ENCODE measurements at regions not wholly inside any gene's neighbourhood (a gene's known extent, or its start where the extent isn't known, plus 50 kb on each side); places are given as distances from the start of the nearest gene placed in this dataset.

DNA sequence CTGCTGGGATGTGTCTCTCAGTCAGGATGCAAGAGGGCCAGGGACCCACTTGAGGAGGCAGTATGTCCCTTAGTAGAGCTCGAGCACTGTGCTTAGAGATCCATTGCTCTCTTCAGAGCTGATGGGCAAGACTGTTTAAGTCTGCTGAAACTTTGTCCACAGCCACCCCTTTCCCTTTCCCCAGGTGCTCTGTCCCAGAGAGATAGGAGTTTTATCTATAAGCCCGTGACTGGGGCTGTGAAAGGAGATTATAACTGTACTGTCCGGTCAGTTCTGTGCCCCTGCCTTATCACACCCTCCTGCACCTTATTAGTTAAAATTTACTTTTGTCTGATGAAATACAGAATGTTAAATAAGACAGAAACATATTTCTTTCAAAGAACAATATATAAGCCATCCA lies 378.4 kb downstream of the PABPC4L start:
- DNase-seq, result no peak
- WGBS (ENCODE audit: insufficient coverage, low lambda C conversion rate), result no CpG with 5 or more reads among the region's 3 CpGs
- Histone ChIP-seq H3K27me3 (ENCODE audit: control insufficient read depth, insufficient read depth, low read length) (no peaks in the 10 kb centered on the region), H3K36me3 (ENCODE audit: control insufficient read depth, insufficient read depth, low read length) (no peaks in the 10 kb centered on the region), H3K27ac (ENCODE audit: low read length) (no peak overlapping the region), H3K9me3 (ENCODE audit: control insufficient read depth, low read depth, low read length) (no peaks in the 10 kb centered on the region), H3K4me3 (ENCODE audit: low read length) (no peak overlapping the region), H3K4me1 (ENCODE audit: control insufficient read depth, insufficient read depth, low read length) (no peaks in the 10 kb centered on the region)

DNA sequence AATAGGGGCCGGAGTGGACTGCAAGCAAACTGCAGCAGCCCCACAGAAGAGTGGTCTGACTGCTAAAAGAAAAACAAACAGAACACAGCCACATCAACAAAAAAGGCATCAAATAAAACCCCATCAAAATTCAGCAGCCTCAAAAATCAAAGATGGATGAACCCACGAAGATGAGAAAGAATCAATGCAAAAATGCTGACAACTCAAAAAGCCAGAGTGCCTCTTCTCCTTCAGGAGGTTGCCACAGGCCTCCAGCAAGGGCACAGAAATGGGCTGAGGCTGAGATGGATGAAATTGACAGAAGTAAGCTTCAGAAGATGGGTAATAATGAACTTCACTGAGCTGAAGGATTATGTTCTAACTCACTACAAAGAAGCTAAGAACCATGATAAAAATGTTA lies 388.6 kb downstream of the PABPC4L start:
- Histone ChIP-seq H3K4me1 (ENCODE audit: control insufficient read depth, insufficient read depth, low read length) (no peaks in the 10 kb centered on the region), H3K36me3 (ENCODE audit: control insufficient read depth, insufficient read depth, low read length) (no peaks in the 10 kb centered on the region), H3K27ac (ENCODE audit: low read length) (no peak overlapping the region), H3K27me3 (ENCODE audit: control insufficient read depth, insufficient read depth, low read length) (no peaks in the 10 kb centered on the region), H3K9me3 (ENCODE audit: control insufficient read depth, low read depth, low read length) (no peaks in the 10 kb centered on the region), H3K4me3 (ENCODE audit: low read length) (no peak overlapping the region)
- no peak for DNase-seq
- 86% methylated on average over 1 of the region's 2 CpGs for WGBS (ENCODE audit: insufficient coverage, low lambda C conversion rate)

DNA sequence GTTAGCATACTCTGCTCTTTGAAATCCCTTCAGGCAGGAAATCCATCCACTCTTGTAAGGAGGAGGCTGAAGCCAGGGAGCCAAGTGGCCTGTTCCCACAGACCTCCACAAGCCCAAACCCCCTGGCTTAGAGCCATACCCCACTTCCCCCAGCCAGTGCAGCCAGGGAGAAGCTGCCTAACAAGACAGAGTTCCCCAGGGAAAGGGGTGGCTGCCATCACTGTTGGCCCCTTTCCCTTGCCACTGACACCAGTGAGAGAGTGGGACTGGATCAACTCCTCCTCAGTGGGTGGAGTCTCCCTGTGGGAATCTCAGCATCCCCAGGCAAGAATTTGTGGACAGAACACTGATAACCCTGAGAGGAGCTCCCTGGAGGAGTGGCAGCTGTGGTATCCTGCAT lies 389.4 kb downstream of the PABPC4L start:
- Histone ChIP-seq H3K9me3 (ENCODE audit: control insufficient read depth, low read depth, low read length) (no peaks in the 10 kb centered on the region), H3K27me3 (ENCODE audit: control insufficient read depth, insufficient read depth, low read length) (no peaks in the 10 kb centered on the region), H3K4me1 (ENCODE audit: control insufficient read depth, insufficient read depth, low read length) (no peaks in the 10 kb centered on the region), H3K27ac (ENCODE audit: low read length) (no peak overlapping the region), H3K36me3 (ENCODE audit: control insufficient read depth, insufficient read depth, low read length) (no peaks in the 10 kb centered on the region), H3K4me3 (ENCODE audit: low read length) (no peak overlapping the region)
- no peak for DNase-seq

DNA sequence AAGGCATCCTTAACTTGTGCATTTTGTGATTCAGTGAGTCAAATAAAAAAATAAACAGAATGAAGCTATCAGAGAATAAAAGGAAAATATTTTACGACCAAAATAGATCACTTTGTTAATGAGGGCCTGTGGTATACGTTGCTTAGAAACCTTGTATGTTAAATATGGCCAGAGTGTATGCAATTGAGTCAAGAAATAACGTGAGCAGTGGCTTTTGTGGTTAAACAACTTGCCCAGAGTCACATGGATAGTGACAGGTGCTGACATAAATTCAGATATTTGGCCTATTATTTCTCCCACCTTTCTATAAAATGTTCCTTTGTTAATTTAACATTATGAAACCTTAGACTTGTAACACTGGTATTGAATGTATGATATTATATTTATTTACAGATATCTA lies 393.4 kb downstream of the PABPC4L start:
- H3K36me3 ChIP-seq (ENCODE audit: control insufficient read depth, insufficient read depth, low read length), result no peaks in the 10 kb centered on the region
- H3K4me3 ChIP-seq (ENCODE audit: low read length), result no peak overlapping the region
- H3K27ac ChIP-seq (ENCODE audit: low read length), result no peak overlapping the region
- no peak for DNase-seq
- H3K9me3 ChIP-seq (ENCODE audit: control insufficient read depth, low read depth, low read length), result no peaks in the 10 kb centered on the region
- WGBS (ENCODE audit: insufficient coverage, low lambda C conversion rate), result 60% methylated on average over 1 of the region's 3 CpGs
- no peaks in the 10 kb centered on the region for H3K27me3 ChIP-seq (ENCODE audit: control insufficient read depth, insufficient read depth, low read length)
- no peaks in the 10 kb centered on the region for H3K4me1 ChIP-seq (ENCODE audit: control insufficient read depth, insufficient read depth, low read length)

DNA sequence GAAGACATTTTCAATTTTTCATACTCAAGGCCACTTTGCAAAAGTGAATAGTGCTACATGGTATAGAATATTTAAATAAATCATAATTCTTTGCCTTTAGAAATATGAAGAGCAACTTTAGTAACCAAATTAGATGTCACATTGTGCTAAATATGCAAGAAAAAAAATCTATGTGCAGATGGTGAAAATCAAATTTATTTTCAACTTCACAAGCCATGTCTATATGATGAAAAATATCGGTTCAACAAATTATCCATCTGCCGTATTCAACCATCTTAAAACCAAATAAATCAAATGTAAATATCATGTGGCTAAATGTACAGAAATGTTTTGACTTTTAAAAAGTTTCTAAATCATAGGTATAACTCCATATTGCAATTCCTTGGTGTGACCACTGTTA lies 398.2 kb downstream of the PABPC4L start:
- DNase-seq, result no peak
- WGBS (ENCODE audit: insufficient coverage, low lambda C conversion rate), result 100% methylated on average over 2 of the region's 2 CpGs
- H3K27me3 ChIP-seq (ENCODE audit: control insufficient read depth, insufficient read depth, low read length), result no peaks in the 10 kb centered on the region
- no peaks in the 10 kb centered on the region for H3K9me3 ChIP-seq (ENCODE audit: control insufficient read depth, low read depth, low read length)
- no peak overlapping the region for H3K27ac ChIP-seq (ENCODE audit: low read length)
- no peaks in the 10 kb centered on the region for H3K36me3 ChIP-seq (ENCODE audit: control insufficient read depth, insufficient read depth, low read length)
- no peaks in the 10 kb centered on the region for H3K4me1 ChIP-seq (ENCODE audit: control insufficient read depth, insufficient read depth, low read length)
- no peak overlapping the region for H3K4me3 ChIP-seq (ENCODE audit: low read length)

DNA sequence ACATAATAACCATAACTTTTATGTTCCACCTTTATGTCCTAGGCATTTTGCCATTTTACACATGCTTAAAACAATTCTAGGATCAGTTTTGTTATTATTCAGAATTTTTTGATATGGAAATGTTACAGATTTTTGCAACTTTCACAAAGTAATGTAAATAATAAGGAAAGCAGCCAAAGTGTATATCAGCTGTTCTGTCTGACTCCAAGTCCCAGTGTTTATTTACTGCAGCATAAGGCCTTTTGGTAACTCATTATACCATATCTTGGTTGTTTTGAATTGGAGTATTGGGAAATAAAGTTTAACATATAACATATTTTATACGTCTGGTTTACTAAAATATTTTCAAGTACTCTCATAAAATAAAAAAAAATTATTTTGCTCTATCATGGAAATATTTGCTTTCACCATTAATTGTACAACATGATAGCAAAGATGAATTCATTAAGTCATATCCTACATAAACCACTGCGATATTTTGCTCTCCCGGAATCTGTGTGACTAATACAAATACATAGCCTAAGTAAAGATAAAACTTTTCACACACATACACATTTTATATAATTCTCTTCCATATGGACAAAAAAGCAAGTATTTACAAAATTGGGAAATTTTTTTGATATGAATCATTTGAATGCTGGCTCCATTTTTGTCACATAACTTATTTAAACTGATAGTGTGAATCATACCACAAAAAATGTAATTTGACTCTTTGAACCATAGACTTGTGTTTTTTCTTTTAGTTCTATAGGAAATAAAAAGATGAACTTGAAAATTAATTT lies 399.0 kb downstream of the PABPC4L start:
- Histone ChIP-seq H3K9me3 (ENCODE audit: control insufficient read depth, low read depth, low read length) (no peaks in the 10 kb centered on the region), H3K4me1 (ENCODE audit: control insufficient read depth, insufficient read depth, low read length) (no peaks in the 10 kb centered on the region), H3K36me3 (ENCODE audit: control insufficient read depth, insufficient read depth, low read length) (no peaks in the 10 kb centered on the region), H3K27me3 (ENCODE audit: control insufficient read depth, insufficient read depth, low read length) (no peaks in the 10 kb centered on the region), H3K4me3 (ENCODE audit: low read length) (no peak overlapping the region), H3K27ac (ENCODE audit: low read length) (no peak overlapping the region)
- WGBS (ENCODE audit: insufficient coverage, low lambda C conversion rate), result 100% methylated on average over 2 of the region's 3 CpGs
- DNase-seq, result no peak

DNA sequence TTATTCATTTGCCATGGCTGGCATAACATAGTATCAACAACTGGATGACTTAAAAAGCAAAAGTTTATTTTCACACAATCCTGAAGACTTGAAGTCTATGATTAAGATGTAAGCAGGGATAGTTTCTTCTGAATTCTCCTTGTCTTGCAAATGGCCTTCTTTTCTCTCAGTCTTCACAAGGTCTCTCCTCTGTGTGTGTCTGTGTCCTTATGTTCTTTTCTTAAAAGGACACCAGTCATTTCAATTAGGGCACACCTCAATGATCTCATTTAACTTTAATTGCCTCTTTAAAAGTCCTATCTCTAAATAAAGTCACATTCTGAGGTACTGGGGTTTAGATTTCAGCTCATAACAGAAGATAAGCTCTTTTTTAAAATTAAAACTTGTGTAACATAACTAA lies 399.7 kb downstream of the PABPC4L start:
- Histone ChIP-seq H3K27me3 (ENCODE audit: control insufficient read depth, insufficient read depth, low read length) (no peaks in the 10 kb centered on the region), H3K4me3 (ENCODE audit: low read length) (no peak overlapping the region), H3K9me3 (ENCODE audit: control insufficient read depth, low read depth, low read length) (no peaks in the 10 kb centered on the region), H3K27ac (ENCODE audit: low read length) (no peak overlapping the region), H3K36me3 (ENCODE audit: control insufficient read depth, insufficient read depth, low read length) (no peaks in the 10 kb centered on the region), H3K4me1 (ENCODE audit: control insufficient read depth, insufficient read depth, low read length) (no peaks in the 10 kb centered on the region)
- DNase-seq, result no peak

DNA sequence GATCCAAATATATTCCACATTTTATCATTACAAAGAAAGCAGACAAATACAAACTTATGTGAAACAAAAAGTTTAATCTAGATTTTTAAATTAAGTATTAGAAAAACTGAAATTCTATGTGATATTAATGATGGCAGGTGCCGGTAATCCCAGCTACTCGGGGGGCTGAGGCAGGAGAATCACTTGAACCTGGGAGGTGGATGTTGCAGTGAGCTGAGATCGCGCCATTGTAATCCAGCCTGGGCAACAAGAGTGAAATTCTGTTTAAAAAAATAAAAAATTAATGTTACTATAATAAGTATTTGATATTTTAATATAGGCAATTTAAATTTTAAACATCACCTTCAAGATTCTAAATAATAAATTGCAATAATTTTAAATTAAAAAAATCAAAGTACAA lies 400.6 kb downstream of the PABPC4L start:
- no peaks in the 10 kb centered on the region for H3K4me1 ChIP-seq (ENCODE audit: control insufficient read depth, insufficient read depth, low read length)
- 100% methylated on average over 2 of the region's 4 CpGs for WGBS (ENCODE audit: insufficient coverage, low lambda C conversion rate)
- H3K27me3 ChIP-seq (ENCODE audit: control insufficient read depth, insufficient read depth, low read length), result no peaks in the 10 kb centered on the region

DNA sequence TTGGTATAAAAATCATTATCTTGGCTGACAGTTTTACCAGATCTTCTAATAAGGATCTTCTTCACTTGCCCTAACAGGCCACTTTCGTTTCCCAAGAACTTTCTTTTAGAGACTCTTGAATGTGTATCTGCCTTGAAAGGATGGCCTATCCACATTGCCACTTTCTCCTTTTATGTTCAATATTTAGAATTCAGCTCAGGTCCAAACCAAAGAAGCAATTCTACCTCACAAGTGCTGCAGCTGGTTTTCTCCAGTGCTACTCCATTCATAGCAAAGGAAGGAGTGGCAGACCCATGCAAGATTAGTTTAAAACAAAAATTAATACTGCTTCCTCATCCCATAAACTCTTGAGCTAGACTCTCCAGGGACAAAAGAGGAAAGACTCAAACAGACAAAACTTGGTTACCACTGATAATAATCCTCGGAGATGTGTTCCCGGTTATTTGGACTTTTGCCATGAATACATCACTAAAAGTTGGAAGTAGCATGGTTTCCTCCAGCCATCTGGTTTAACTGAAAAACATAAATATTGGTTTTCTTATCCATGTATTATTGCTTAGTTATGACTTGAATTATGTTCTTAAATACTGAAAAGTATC lies 401.8 kb downstream of the PABPC4L start:
- H3K9me3 ChIP-seq (ENCODE audit: control insufficient read depth, low read depth, low read length), result no peaks in the 10 kb centered on the region
- H3K36me3 ChIP-seq (ENCODE audit: control insufficient read depth, insufficient read depth, low read length), result no peaks in the 10 kb centered on the region
- 100% methylated on average over 1 of the region's 3 CpGs for WGBS (ENCODE audit: insufficient coverage, low lambda C conversion rate)
- no peaks in the 10 kb centered on the region for H3K27me3 ChIP-seq (ENCODE audit: control insufficient read depth, insufficient read depth, low read length)
- no peak overlapping the region for H3K4me3 ChIP-seq (ENCODE audit: low read length)
- no peak for DNase-seq
- H3K4me1 ChIP-seq (ENCODE audit: control insufficient read depth, insufficient read depth, low read length), result no peaks in the 10 kb centered on the region
- H3K27ac ChIP-seq (ENCODE audit: low read length), result no peak overlapping the region

More for the DNA sequence above, 400.6 kb downstream of the PABPC4L start:
- no peak for DNase-seq
- H3K9me3 ChIP-seq (ENCODE audit: control insufficient read depth, low read depth, low read length), result no peaks in the 10 kb centered on the region
- H3K27ac ChIP-seq (ENCODE audit: low read length), result no peak overlapping the region
- no peaks in the 10 kb centered on the region for H3K36me3 ChIP-seq (ENCODE audit: control insufficient read depth, insufficient read depth, low read length)
- no peak overlapping the region for H3K4me3 ChIP-seq (ENCODE audit: low read length)

DNA sequence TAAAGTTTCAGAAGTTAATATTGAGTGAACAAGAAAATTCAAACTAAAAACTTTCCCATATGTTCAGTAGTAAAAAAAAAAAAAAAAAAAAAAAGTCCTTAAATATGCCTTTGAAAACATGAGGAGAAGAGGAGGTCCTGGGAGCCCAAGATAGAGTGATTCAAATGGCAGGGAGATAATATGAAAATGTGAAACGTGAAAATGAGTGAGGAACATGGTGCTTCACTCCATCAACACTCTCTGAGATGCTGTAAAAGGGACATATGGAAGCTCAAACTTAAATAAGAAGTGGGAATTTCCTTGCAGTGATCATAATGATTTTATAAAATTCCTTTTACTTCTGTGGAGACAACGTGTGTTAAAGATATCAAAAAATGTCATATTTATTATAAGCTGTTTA lies 423.9 kb downstream of the PABPC4L start:
- Histone ChIP-seq H3K27ac (ENCODE audit: low read length) (no peak overlapping the region), H3K4me3 (ENCODE audit: low read length) (no peak overlapping the region), H3K27me3 (ENCODE audit: control insufficient read depth, insufficient read depth, low read length) (no peaks in the 10 kb centered on the region), H3K9me3 (ENCODE audit: control insufficient read depth, low read depth, low read length) (no peaks in the 10 kb centered on the region), H3K36me3 (ENCODE audit: control insufficient read depth, insufficient read depth, low read length) (no peaks in the 10 kb centered on the region), H3K4me1 (ENCODE audit: control insufficient read depth, insufficient read depth, low read length) (no peaks in the 10 kb centered on the region)
- 100% methylated on average over 2 of the region's 2 CpGs for WGBS (ENCODE audit: insufficient coverage, low lambda C conversion rate)
- no peak for DNase-seq

DNA sequence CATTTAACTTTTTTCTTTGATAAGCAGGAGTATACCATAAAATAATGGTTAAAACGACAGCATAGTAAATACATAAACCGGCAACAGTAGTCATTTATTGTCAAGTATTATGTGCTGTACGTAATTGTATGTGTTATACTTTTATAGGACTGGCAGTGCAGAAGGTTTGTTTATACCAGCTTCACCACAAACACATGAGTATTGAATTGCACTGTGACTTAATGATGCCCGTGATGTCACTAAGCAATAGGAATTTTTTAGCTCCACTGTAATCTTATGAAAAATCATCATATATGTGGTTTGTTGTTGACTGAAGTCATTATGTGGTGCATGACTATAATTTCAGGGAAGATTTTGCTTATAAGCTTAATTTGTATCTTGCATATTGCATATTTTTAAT lies 424.6 kb downstream of the PABPC4L start:
- 83% methylated on average over 2 of the region's 4 CpGs for WGBS (ENCODE audit: insufficient coverage, low lambda C conversion rate)
- H3K36me3 ChIP-seq (ENCODE audit: control insufficient read depth, insufficient read depth, low read length), result no peaks in the 10 kb centered on the region
- H3K27me3 ChIP-seq (ENCODE audit: control insufficient read depth, insufficient read depth, low read length), result no peaks in the 10 kb centered on the region
- no peaks in the 10 kb centered on the region for H3K4me1 ChIP-seq (ENCODE audit: control insufficient read depth, insufficient read depth, low read length)
- no peak overlapping the region for H3K27ac ChIP-seq (ENCODE audit: low read length)
- no peak for DNase-seq
- H3K9me3 ChIP-seq (ENCODE audit: control insufficient read depth, low read depth, low read length), result no peaks in the 10 kb centered on the region
- no peak overlapping the region for H3K4me3 ChIP-seq (ENCODE audit: low read length)

Measured in large intestine (tissue), 3 donors.